Fibroblast of villous mesenchyme (primary cell): ENCODE measurements at regions not wholly inside any gene's neighbourhood (a gene's known extent, or its start where the extent isn't known, plus 50 kb on each side); places are given as distances from the start of the nearest gene placed in this dataset.
A peak's percentile ranks its signal among the peaks of the same experiment; 100 is the strongest.

Experiments used
- DNase-seq: peaks from one replicate; pipeline ENCODE4 v3.0.0-alpha.2; 2010; ENCODE audit warnings: low read depth
- H3K4me3 ChIP-seq: 2 replicates; pipeline ENCODE4 v1.5.1; 2011; ENCODE audit warnings: low read depth, mild to moderate bottlenecking, low read length
- TF ChIP-seq, protein P1 (sequence below): IDR thresholded peaks from 2 replicates; pipeline ENCODE4 v1.5.1; 2012; ENCODE audit warnings: low read depth, mild to moderate bottlenecking, low read length; ENCODE audit not compliant: insufficient read depth

DNA sequence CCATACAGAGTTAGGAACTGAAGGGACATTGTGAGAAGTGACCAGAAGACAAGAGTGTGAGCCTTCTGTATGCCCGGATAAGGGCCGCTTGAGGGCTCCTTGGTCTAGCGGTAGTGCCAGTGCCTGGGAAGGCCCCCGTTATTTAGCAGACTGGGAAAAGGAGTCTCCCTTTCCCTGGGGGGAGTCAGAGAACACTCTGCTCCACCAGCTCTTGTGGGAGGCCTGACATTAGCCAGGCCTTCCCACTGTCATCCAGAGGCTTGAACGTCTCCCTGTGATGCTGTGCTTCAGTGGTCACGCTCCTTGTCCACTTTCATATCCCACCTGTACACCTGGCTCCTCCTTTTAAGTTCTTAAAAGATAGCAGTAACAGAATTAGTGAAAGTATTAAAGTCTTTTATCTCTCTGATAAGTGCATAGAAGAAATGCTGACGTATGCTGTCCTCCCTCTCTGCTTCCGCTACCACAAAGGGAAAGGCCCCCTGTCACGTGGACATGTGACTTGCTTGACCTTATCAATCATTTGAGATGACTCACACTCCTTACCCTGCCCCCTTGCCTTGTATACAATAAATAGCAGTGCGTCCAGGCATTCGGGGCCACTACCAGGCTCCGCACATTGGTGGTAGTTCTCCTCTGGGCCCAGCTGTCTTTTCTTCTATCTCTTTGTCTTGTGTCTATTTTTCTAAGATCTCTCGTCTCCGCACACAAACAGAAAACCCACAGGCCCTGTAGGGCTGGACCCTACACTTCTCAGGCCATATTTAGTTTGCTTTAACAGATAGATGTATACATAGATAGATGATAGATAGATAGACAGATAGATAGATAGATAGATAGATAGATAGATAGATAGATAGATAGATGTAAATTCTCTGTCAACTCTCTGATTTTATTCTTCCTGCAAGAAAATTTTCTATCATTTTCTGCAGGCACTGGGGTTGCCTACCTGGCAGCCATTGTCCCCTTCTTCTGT lies 131.5 kb upstream of the JCAD start:
- DNase-seq, result no peak
- H3K4me3 ChIP-seq, result no peak overlapping the region
- TF ChIP-seq, protein P1, sequence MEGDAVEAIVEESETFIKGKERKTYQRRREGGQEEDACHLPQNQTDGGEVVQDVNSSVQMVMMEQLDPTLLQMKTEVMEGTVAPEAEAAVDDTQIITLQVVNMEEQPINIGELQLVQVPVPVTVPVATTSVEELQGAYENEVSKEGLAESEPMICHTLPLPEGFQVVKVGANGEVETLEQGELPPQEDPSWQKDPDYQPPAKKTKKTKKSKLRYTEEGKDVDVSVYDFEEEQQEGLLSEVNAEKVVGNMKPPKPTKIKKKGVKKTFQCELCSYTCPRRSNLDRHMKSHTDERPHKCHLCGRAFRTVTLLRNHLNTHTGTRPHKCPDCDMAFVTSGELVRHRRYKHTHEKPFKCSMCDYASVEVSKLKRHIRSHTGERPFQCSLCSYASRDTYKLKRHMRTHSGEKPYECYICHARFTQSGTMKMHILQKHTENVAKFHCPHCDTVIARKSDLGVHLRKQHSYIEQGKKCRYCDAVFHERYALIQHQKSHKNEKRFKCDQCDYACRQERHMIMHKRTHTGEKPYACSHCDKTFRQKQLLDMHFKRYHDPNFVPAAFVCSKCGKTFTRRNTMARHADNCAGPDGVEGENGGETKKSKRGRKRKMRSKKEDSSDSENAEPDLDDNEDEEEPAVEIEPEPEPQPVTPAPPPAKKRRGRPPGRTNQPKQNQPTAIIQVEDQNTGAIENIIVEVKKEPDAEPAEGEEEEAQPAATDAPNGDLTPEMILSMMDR, result no peak

GRCh38 chr10:30189238-30189580 lies 129.8 kb upstream of the JCAD start:
- no peak overlapping the region for H3K4me3 ChIP-seq
- TF ChIP-seq, protein P1, result no peak
- no peak for DNase-seq

GRCh38 chr10:30188556-30189237 lies 129.3 kb upstream of the JCAD start:
- H3K4me3 ChIP-seq, result no peak overlapping the region
- peak; percentile 58 for DNase-seq
- TF ChIP-seq, protein P1, result no peak

GRCh38 chr10:30188101-30188500 lies 128.7 kb upstream of the JCAD start:
- no peak for DNase-seq
- H3K4me3 ChIP-seq, result no peak overlapping the region
- TF ChIP-seq, protein P1, result no peak

GRCh38 chr10:30187010-30187409 lies 127.6 kb upstream of the JCAD start:
- no peak for DNase-seq
- no peak overlapping the region for H3K4me3 ChIP-seq
- TF ChIP-seq, protein P1, result no peak

GRCh38 chr10:30186371-30186875 lies 127.0 kb upstream of the JCAD start:
- TF ChIP-seq, protein P1, result peak; percentile 24
- H3K4me3 ChIP-seq, result no peak overlapping the region
- no peak for DNase-seq
